HL-60 (cell line): ENCODE measurements at regions not wholly inside any gene's neighbourhood (a gene's known extent, or its start where the extent isn't known, plus 50 kb on each side); places are given as distances from the start of the nearest gene placed in this dataset.

Source experiments
- DNase-seq, 2 experiments: peaks; one replicate each; pipeline ENCODE4 v3.0.0-alpha.2; 2010 to 2020; ENCODE audit warnings: low read depth in 1 of 2, low spot score in 1 of 2
- H3K27ac ChIP-seq: fragments of 250-450 bp; sonication (Bioruptor Pico); replicated peaks from 2 replicates; pipeline ENCODE4 v1.5.1; 2020; ENCODE audit warnings: mild to moderate bottlenecking, moderate library complexity
- H3K27me3 ChIP-seq: fragments of 250-450 bp; sonication (Bioruptor Pico); 2 replicates; pipeline ENCODE4 v1.5.1; 2021; ENCODE audit warnings: mild to moderate bottlenecking, moderate library complexity; ENCODE audit not compliant: insufficient read depth, poor library complexity, severe bottlenecking
- H3K4me3 ChIP-seq: replicated peaks from 2 replicates; pipeline ENCODE4 v1.5.1; 2011; ENCODE audit warnings: mild to moderate bottlenecking, control low read depth, low read length; ENCODE audit not compliant: insufficient read depth
- GABPA ChIP-seq: IDR thresholded peaks from 2 replicates; pipeline ENCODE4 v1.6.1; 2012; ENCODE audit warnings: low read depth
- POLR2AphosphoS5 ChIP-seq: IDR thresholded peaks from 2 replicates; pipeline ENCODE4 v1.6.1; 2012; ENCODE audit warnings: low read depth
- SPI1 ChIP-seq: IDR thresholded peaks from 2 replicates; pipeline ENCODE4 v1.6.1; 2012; ENCODE audit warnings: low read depth, mild to moderate bottlenecking, borderline replicate concordance
- TF ChIP-seq, protein P1 (sequence below): IDR thresholded peaks from 2 replicates; pipeline ENCODE4 v1.6.1; 2012; ENCODE audit warnings: low read depth; ENCODE audit not compliant: insufficient replicate concordance
- TF ChIP-seq, protein P2 (sequence below): IDR thresholded peaks from one replicate; pipeline ENCODE4 v1.5.1; 2011; ENCODE audit warnings: low read length, control low read depth, inconsistent platforms; ENCODE audit not compliant: insufficient read depth

DNA sequence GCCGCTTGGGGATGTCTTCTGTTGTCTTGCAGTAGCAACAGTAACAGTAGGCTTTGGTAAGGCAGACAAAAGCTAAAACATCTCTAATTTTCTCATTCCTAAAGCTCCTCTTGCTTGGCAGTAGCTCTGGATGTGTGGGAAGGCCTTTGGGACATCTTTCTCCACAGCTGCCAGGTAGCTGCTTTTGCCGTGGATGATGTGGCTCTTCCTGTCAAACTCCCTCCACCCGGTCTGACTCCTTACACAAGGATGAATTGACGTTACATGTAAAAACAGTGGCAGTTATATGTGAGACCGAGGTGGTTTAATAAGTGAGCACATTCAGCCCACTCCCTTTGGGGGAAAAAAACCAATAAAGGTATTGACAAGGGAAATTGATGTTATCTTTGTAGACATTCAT is 309.1 kb downstream of the TUSC7 start:
- Histone ChIP-seq H3K27ac (no peak overlapping the region), H3K27me3 (peaks cover 2% of the 10 kb centered on the region), H3K4me3 (no peak overlapping the region)
- TF ChIP-seq GABPA (no peak), POLR2AphosphoS5 (no peak), SPI1 (no peak)
- TF ChIP-seq, protein P1, sequence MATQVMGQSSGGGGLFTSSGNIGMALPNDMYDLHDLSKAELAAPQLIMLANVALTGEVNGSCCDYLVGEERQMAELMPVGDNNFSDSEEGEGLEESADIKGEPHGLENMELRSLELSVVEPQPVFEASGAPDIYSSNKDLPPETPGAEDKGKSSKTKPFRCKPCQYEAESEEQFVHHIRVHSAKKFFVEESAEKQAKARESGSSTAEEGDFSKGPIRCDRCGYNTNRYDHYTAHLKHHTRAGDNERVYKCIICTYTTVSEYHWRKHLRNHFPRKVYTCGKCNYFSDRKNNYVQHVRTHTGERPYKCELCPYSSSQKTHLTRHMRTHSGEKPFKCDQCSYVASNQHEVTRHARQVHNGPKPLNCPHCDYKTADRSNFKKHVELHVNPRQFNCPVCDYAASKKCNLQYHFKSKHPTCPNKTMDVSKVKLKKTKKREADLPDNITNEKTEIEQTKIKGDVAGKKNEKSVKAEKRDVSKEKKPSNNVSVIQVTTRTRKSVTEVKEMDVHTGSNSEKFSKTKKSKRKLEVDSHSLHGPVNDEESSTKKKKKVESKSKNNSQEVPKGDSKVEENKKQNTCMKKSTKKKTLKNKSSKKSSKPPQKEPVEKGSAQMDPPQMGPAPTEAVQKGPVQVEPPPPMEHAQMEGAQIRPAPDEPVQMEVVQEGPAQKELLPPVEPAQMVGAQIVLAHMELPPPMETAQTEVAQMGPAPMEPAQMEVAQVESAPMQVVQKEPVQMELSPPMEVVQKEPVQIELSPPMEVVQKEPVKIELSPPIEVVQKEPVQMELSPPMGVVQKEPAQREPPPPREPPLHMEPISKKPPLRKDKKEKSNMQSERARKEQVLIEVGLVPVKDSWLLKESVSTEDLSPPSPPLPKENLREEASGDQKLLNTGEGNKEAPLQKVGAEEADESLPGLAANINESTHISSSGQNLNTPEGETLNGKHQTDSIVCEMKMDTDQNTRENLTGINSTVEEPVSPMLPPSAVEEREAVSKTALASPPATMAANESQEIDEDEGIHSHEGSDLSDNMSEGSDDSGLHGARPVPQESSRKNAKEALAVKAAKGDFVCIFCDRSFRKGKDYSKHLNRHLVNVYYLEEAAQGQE: no peak
- TF ChIP-seq, protein P2, sequence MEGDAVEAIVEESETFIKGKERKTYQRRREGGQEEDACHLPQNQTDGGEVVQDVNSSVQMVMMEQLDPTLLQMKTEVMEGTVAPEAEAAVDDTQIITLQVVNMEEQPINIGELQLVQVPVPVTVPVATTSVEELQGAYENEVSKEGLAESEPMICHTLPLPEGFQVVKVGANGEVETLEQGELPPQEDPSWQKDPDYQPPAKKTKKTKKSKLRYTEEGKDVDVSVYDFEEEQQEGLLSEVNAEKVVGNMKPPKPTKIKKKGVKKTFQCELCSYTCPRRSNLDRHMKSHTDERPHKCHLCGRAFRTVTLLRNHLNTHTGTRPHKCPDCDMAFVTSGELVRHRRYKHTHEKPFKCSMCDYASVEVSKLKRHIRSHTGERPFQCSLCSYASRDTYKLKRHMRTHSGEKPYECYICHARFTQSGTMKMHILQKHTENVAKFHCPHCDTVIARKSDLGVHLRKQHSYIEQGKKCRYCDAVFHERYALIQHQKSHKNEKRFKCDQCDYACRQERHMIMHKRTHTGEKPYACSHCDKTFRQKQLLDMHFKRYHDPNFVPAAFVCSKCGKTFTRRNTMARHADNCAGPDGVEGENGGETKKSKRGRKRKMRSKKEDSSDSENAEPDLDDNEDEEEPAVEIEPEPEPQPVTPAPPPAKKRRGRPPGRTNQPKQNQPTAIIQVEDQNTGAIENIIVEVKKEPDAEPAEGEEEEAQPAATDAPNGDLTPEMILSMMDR: no peak
- no peak for DNase-seq

DNA sequence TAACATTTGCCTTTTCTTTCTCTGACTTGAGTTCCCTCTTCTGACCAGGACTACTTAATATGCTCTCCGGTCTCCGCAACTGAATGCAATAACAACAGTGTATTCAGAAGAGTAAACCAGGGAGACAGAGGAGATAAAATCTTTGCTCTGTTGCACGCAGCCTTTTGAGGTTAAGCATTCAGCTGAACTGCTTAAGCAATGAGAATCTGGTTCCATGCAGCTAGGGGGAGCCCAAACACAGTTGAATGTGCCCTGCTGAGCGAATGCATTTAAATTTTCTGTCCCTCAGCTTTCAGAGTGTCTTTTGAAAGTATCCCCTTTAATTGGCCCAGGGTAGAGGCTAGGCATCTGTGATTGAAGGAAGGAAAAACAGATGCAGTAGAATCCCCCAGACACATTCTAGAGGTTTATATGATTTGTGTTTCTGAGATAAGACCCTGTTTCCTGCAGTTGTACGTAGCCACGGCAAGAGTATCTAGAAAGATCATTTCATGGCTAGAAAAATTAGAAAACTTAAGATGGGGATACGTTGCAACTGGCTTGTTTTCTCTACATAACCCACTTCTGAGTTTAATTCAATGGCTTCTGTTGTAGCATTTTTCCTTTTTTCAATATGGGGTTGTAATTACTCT is 309.6 kb downstream of the TUSC7 start:
- peak in 1 of 2 experiments; percentile 53 for DNase-seq
- H3K27ac ChIP-seq: no peak overlapping the region
- H3K4me3 ChIP-seq: no peak overlapping the region
- peaks cover 5% of the 10 kb centered on the region for H3K27me3 ChIP-seq
- TF ChIP-seq, protein P2: peak; percentile 72
- TF ChIP-seq, protein P1: no peak

DNA sequence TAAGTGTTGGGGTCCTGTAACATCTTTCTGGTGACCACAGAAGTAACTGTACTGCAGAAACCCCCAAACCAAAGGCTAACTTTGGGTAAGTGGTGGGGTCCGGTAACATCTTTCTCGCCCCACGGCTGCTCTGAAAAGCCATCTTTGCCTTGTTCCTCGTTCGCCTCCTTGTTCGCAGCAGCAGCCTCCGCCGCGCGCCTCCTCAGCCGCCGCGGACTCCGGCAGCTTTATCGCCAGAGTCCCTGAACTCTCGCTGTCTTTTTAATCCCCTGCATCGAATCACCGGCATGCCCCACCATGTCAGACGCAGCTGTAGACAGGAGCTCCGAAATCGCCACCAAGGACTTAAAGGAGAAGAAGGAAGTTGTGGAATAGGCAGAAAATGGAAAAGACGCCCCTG is 316.8 kb downstream of the TUSC7 start:
- no peak overlapping the region for H3K27ac ChIP-seq
- no peak for TF ChIP-seq GABPA
- TF ChIP-seq POLR2AphosphoS5: no peak
- TF ChIP-seq, protein P1: no peak
- TF ChIP-seq, protein P2: no peak
- TF ChIP-seq SPI1: no peak
- no peak for DNase-seq
- peaks cover 5% of the 10 kb centered on the region for H3K27me3 ChIP-seq
- H3K4me3 ChIP-seq: no peak overlapping the region
